Kidney (tissue), 13 donors: ENCODE measurements at regions not wholly inside any gene's neighbourhood (a gene's known extent, or its start where the extent isn't known, plus 50 kb on each side); places are given as distances from the start of the nearest gene placed in this dataset.
A peak's percentile ranks its signal among the peaks of the same experiment; 100 is the strongest.

Experiments
- DNase-seq, 5 donors: peaks; one replicate each; pipeline ENCODE4 v3.0.0-alpha.2; 2013 to 2020
- FAIRE-seq: peaks from 2 replicates; lab custom pipeline; 2012; peaks lifted over from hg19 to GRCh38; lab: Jason Lieb, UNC
- H3K27ac ChIP-seq, 2 donors: one replicate each; pipeline ENCODE4 v1.7.0; 2013; ENCODE audit warnings: low read depth in 2 of 2, low read length in 2 of 2, inconsistent platforms in 1 of 2
- H3K27me3 ChIP-seq: one replicate; pipeline ENCODE4 v1.7.1; 2013; ENCODE audit warnings: low read length, inconsistent platforms; ENCODE audit not compliant: control insufficient read depth, insufficient read depth
- H3K36me3 ChIP-seq, 3 donors: one replicate each; pipeline versions ENCODE4 v1.7.0 to v1.7.1; 2013; ENCODE audit warnings: low read length in 3 of 3, control low read depth in 1 of 3, inconsistent platforms in 1 of 3; ENCODE audit not compliant: insufficient read depth in 3 of 3, control insufficient read depth in 2 of 3
- H3K4me1 ChIP-seq, 3 donors: one replicate each; pipeline versions ENCODE4 v1.7.0 to v1.7.1; 2013; ENCODE audit warnings: low read length in 3 of 3, inconsistent platforms in 1 of 3, low read depth in 1 of 3; ENCODE audit not compliant: control insufficient read depth in 2 of 3, insufficient read depth in 2 of 3
- H3K4me3 ChIP-seq, 3 donors: one replicate each; pipeline versions ENCODE4 v1.7.0 to v1.8.1; 2013; ENCODE audit warnings: low read length in 3 of 3, control low read depth in 1 of 3, inconsistent platforms in 1 of 3
- H3K9ac ChIP-seq, 3 donors: one replicate each; pipeline versions ENCODE4 v1.7.0 to v1.7.1; 2013; ENCODE audit warnings: low read length in 3 of 3, control low read depth in 1 of 3, inconsistent platforms in 1 of 3
- H3K9me3 ChIP-seq, 3 donors: one replicate each; pipeline versions ENCODE4 v1.7.0 to v1.7.1; 2013; ENCODE audit warnings: low read length in 3 of 3, control low read depth in 1 of 3, inconsistent platforms in 1 of 3; ENCODE audit not compliant: control insufficient read depth in 2 of 3, insufficient read depth in 1 of 3
- intact Hi-C: fragments of 100-400 bp; cut with DNase I; formaldehyde crosslinking; loops from one replicate; pipeline ENCODE4 v1.11.1; 2022
- TF ChIP-seq, protein P1 (sequence below): IDR thresholded peaks from 3 replicates; pipeline ENCODE4 v1.5.1; 2012; ENCODE audit warnings: mild to moderate bottlenecking, moderate library complexity, borderline replicate concordance; ENCODE audit not compliant: insufficient read depth; ENCODE audit errors: extremely low read depth
- donor health status: control.
- donor health status: control.
- donor health status: control.
- donor health status: control.
- donor health status: control.
- donor health status: DM: yes; HTN: yes; CAD: no.
- donor health status: Normal renal cell carcinoma (clear cell type).

GRCh38 chr17:77793146-77793970 lies 165.1 kb upstream of the TNRC6C start:
- intact Hi-C loops = no loop called here
- TF ChIP-seq, protein P1, sequence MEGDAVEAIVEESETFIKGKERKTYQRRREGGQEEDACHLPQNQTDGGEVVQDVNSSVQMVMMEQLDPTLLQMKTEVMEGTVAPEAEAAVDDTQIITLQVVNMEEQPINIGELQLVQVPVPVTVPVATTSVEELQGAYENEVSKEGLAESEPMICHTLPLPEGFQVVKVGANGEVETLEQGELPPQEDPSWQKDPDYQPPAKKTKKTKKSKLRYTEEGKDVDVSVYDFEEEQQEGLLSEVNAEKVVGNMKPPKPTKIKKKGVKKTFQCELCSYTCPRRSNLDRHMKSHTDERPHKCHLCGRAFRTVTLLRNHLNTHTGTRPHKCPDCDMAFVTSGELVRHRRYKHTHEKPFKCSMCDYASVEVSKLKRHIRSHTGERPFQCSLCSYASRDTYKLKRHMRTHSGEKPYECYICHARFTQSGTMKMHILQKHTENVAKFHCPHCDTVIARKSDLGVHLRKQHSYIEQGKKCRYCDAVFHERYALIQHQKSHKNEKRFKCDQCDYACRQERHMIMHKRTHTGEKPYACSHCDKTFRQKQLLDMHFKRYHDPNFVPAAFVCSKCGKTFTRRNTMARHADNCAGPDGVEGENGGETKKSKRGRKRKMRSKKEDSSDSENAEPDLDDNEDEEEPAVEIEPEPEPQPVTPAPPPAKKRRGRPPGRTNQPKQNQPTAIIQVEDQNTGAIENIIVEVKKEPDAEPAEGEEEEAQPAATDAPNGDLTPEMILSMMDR = no peak
- Histone ChIP-seq H3K27ac (no peak overlapping the region), H3K4me1 (no peaks in the 10 kb centered on the region), H3K9ac (no peak overlapping the region), H3K9me3 (no peaks in the 10 kb centered on the region), H3K36me3 (no peaks in the 10 kb centered on the region), H3K4me3 (no peak overlapping the region), H3K27me3 (no peaks in the 10 kb centered on the region)
- DNase-seq = peak in 1 of 5 donors; percentile 61
- FAIRE-seq = no peak

DNA sequence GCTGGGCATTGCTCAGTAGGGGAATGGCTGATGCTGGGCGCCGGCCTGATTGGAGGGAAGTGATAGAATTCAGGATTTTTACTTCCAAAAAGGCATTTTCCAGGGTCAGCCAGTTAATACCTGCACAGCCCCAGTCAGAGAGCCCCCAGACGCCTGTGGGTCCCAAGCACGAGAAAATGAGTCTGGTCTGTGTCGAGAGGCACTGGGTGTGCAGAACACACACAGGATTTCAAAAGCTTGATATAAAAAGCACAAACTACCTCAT lies 164.6 kb upstream of the TNRC6C start:
- TF ChIP-seq, protein P1 = no peak
- no peaks in the 10 kb centered on the region for H3K9me3 ChIP-seq
- H3K27me3 ChIP-seq = no peaks in the 10 kb centered on the region
- no peak overlapping the region for H3K4me3 ChIP-seq
- no peak overlapping the region for H3K27ac ChIP-seq
- DNase-seq (peak in 1 of 5 donors; percentile 36), FAIRE-seq (no peak)
- no peaks in the 10 kb centered on the region for H3K4me1 ChIP-seq
- no peak overlapping the region for H3K9ac ChIP-seq
- intact Hi-C loops = no loop called here
- no peaks in the 10 kb centered on the region for H3K36me3 ChIP-seq

DNA sequence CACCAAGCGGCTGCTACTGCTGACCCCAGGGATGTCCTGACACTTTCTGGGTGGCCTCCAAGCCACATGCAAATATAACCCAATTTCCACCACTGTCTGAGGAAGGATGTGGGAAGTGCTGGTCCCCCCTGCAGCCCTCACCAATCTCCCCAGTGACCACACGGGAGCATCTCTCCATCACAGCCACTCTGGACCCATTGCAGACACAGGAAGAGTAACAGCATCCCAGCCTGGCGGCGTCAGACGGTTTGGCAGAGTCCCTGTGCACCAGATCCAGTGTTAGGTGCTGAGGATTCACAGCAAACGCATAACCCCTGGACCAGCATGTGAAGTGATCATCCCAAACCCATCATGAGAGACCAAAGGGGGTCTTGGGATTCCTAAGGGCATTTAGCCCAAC lies 163.7 kb upstream of the TNRC6C start:
- DNase-seq (peak in 1 of 5 donors; percentile 30), FAIRE-seq (no peak)
- Histone ChIP-seq H3K27me3 (no peaks in the 10 kb centered on the region), H3K27ac (no peak overlapping the region), H3K9ac (no peak overlapping the region), H3K4me3 (no peak overlapping the region), H3K36me3 (no peaks in the 10 kb centered on the region), H3K4me1 (no peaks in the 10 kb centered on the region), H3K9me3 (no peaks in the 10 kb centered on the region)
- TF ChIP-seq, protein P1 = no peak
- intact Hi-C loops = no loop called here

- no peaks in the 10 kb centered on the region for H3K36me3 ChIP-seq
- DNase-seq (no peak), FAIRE-seq (no peak)
- H3K4me1 ChIP-seq = no peaks in the 10 kb centered on the region
- H3K9ac ChIP-seq = no peak overlapping the region
- intact Hi-C loops = no loop called here
- H3K27me3 ChIP-seq = no peaks in the 10 kb centered on the region
- H3K4me3 ChIP-seq = no peak overlapping the region
- no peak overlapping the region for H3K27ac ChIP-seq
- H3K9me3 ChIP-seq = no peaks in the 10 kb centered on the region
- TF ChIP-seq, protein P1 = no peak
These were observed 162.8 kb upstream of the TNRC6C start for GRCh38 chr17:77795685-77796084.
